ENCODE measurements at regions not wholly inside any gene's neighbourhood (a gene's known extent, or its start where the extent isn't known, plus 50 kb on each side); places are given as distances from the start of the nearest gene placed in this dataset.

DNA sequence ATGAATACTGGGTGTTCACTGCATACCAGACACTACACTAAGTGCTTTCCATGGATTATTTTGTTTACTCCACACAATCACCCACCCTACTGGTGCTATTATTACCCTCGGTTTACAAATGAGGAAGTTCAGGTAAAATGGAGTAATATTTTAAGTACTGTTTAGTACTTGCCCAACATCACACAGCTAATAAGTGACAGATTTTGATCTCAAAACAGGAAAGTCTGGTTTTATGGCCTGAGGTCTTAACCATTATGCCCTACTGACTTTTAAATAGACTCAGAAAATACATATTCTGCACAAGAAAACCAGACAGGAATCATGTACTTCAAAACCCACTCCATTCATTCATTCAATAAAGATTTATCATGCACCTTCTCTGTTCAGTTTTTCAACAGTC, 431.0 kb upstream of the TLE4 start:
- Histone ChIP-seq H3K36me3 (ENCODE audit: control insufficient read depth, insufficient read depth, low read length) (no peaks in the 10 kb centered on the region), H3K9me3 (ENCODE audit: control insufficient read depth, low read length) (no peaks in the 10 kb centered on the region), H3K27me3 (ENCODE audit: control insufficient read depth, insufficient read depth, low read length, poor library complexity, severe bottlenecking) (no peaks in the 10 kb centered on the region), H3K4me1 (ENCODE audit: control insufficient read depth, insufficient read depth, low read length) (no peaks in the 10 kb centered on the region), H3K27ac (ENCODE audit: insufficient read depth, low read depth, low read length, poor library complexity, severe bottlenecking) (no peak overlapping the region), H3K4me3 (ENCODE audit: insufficient read depth, low read depth, low read length) (no peak overlapping the region)
- WGBS, 2 experiments, result 100% methylated on average over 1 of the region's 1 CpG; no CpG with 5 or more reads in 1 of the 2 experiments

DNA sequence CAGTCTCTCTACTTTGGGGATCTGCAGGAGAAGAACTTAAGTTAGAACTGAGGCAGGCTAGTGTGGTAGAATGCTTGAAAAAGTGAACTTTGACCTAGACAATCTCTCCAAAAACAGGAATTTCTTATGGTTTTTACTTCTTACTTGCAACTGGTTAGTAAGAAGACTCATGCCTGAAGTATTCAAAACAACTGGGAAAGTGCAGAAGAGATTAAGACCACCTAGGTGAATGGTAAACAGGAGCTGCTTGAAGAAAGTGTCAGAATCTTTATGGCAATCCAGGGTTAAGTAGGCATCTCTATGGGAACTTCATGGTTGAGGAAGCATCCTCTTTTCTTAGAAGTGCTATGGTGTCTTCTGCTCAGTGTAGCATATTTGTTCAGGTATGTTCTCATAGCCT, 428.6 kb upstream of the TLE4 start:
- Histone ChIP-seq H3K4me1 (ENCODE audit: control insufficient read depth, insufficient read depth, low read length) (no peaks in the 10 kb centered on the region), H3K4me3 (ENCODE audit: insufficient read depth, low read depth, low read length) (no peak overlapping the region), H3K9me3 (ENCODE audit: control insufficient read depth, low read length) (no peaks in the 10 kb centered on the region), H3K27me3 (ENCODE audit: control insufficient read depth, insufficient read depth, low read length, poor library complexity, severe bottlenecking) (no peaks in the 10 kb centered on the region), H3K36me3 (ENCODE audit: control insufficient read depth, insufficient read depth, low read length) (no peaks in the 10 kb centered on the region), H3K27ac (ENCODE audit: insufficient read depth, low read depth, low read length, poor library complexity, severe bottlenecking) (no peak overlapping the region)

DNA sequence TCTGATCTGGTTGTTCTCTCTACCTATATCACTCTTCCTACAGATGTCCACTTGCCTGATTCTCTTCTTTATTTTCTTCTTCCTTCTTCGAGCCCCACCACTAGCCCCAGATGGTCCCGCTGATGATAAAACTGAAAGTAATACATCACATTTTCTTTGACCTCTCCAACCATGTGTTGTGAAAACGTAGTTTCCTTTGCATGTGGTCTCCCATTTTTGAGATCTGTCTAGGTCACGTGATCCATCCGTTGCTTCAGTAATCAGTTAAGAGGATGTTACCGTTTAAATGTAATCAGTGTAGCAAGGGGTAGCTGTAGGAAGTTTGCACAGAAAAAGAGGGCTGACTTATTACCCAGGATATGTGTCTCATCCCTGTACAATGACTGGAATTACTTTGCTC, 426.3 kb upstream of the TLE4 start:
- Histone ChIP-seq H3K27ac (ENCODE audit: insufficient read depth, low read depth, low read length, poor library complexity, severe bottlenecking) (no peak overlapping the region), H3K9me3 (ENCODE audit: control insufficient read depth, low read length) (no peaks in the 10 kb centered on the region), H3K4me3 (ENCODE audit: insufficient read depth, low read depth, low read length) (no peak overlapping the region), H3K4me1 (ENCODE audit: control insufficient read depth, insufficient read depth, low read length) (no peaks in the 10 kb centered on the region), H3K36me3 (ENCODE audit: control insufficient read depth, insufficient read depth, low read length) (no peaks in the 10 kb centered on the region), H3K27me3 (ENCODE audit: control insufficient read depth, insufficient read depth, low read length, poor library complexity, severe bottlenecking) (no peaks in the 10 kb centered on the region)
- WGBS, 2 experiments, result 88 to 96% methylated on average over 6 of the region's 6 CpGs

DNA sequence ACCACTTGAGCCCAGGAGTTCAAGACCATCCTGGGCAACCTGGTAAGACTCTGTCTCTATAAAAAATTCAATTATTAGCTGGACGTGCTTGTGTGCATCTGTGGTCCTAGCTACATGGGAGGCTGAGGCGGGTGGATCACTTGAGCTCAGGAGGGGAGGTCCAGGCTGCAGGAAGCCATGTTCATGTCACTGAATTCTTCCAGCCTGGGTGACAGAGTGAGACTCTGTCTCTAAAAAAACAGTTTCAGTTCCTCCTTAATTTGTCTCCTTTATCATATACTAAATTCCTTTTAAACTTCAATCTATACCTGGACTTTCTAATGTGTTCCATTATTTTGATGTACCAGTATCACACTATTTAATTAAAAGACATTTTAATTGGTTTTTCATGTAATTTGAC, 422.2 kb upstream of the TLE4 start:
- 91 to 97% methylated on average over 2 of the region's 2 CpGs for WGBS, 2 experiments
- H3K4me3 ChIP-seq (ENCODE audit: insufficient read depth, low read depth, low read length), result no peak overlapping the region
- H3K9me3 ChIP-seq (ENCODE audit: control insufficient read depth, low read length), result no peaks in the 10 kb centered on the region
- H3K27me3 ChIP-seq (ENCODE audit: control insufficient read depth, insufficient read depth, low read length, poor library complexity, severe bottlenecking), result no peaks in the 10 kb centered on the region
- H3K27ac ChIP-seq (ENCODE audit: insufficient read depth, low read depth, low read length, poor library complexity, severe bottlenecking), result no peak overlapping the region
- H3K36me3 ChIP-seq (ENCODE audit: control insufficient read depth, insufficient read depth, low read length), result no peaks in the 10 kb centered on the region
- no peaks in the 10 kb centered on the region for H3K4me1 ChIP-seq (ENCODE audit: control insufficient read depth, insufficient read depth, low read length)

DNA sequence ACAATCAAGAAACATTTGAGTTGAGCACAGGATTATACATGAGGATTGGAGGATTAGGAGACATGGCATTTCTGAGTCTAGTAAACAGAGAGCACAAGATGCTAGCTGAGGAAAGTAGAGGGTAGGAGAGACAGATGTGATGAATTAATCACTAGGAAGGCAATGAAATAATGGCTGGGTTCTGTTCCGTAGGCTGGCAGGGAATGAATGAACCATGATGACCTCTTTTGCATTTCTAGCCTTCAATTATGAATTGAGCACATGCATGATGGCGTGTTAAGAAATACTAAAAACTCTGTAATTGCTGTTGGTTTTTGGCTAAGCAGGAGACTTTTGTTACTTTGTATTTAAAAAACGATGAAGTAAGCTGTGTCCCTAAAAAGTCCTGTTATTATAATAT, 420.0 kb upstream of the TLE4 start:
- Histone ChIP-seq H3K4me1 (ENCODE audit: control insufficient read depth, insufficient read depth, low read length) (no peaks in the 10 kb centered on the region), H3K27ac (ENCODE audit: insufficient read depth, low read depth, low read length, poor library complexity, severe bottlenecking) (no peak overlapping the region), H3K27me3 (ENCODE audit: control insufficient read depth, insufficient read depth, low read length, poor library complexity, severe bottlenecking) (no peaks in the 10 kb centered on the region), H3K36me3 (ENCODE audit: control insufficient read depth, insufficient read depth, low read length) (no peaks in the 10 kb centered on the region), H3K4me3 (ENCODE audit: insufficient read depth, low read depth, low read length) (no peak overlapping the region), H3K9me3 (ENCODE audit: control insufficient read depth, low read length) (no peaks in the 10 kb centered on the region)
- WGBS, 2 experiments, result 94 to 95% methylated on average over 3 of the region's 3 CpGs

DNA sequence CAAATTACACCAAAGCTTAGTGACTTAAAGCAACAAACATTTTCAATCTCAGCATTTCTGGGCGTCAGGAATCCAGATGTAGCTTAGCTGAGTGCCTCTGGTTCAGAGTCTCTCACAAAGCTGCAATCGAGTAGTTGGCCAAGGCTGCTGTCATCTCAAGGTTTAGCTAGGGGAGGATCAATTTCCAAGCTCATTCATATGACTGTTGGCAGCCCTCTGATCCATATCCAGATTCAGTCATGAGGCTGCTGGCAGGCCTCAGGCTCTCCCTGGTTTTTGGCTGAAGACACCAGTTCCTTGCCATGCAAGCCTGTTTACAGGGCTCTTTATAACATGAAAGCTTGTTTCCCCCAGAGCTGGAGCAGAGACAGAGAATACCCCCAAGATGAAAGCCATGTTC, 419.5 kb upstream of the TLE4 start:
- Histone ChIP-seq H3K4me1 (ENCODE audit: control insufficient read depth, insufficient read depth, low read length) (no peaks in the 10 kb centered on the region), H3K4me3 (ENCODE audit: insufficient read depth, low read depth, low read length) (no peak overlapping the region), H3K27ac (ENCODE audit: insufficient read depth, low read depth, low read length, poor library complexity, severe bottlenecking) (no peak overlapping the region), H3K27me3 (ENCODE audit: control insufficient read depth, insufficient read depth, low read length, poor library complexity, severe bottlenecking) (no peaks in the 10 kb centered on the region), H3K36me3 (ENCODE audit: control insufficient read depth, insufficient read depth, low read length) (no peaks in the 10 kb centered on the region), H3K9me3 (ENCODE audit: control insufficient read depth, low read length) (no peaks in the 10 kb centered on the region)
- 91 to 92% methylated on average over 2 of the region's 2 CpGs for WGBS, 2 experiments

DNA sequence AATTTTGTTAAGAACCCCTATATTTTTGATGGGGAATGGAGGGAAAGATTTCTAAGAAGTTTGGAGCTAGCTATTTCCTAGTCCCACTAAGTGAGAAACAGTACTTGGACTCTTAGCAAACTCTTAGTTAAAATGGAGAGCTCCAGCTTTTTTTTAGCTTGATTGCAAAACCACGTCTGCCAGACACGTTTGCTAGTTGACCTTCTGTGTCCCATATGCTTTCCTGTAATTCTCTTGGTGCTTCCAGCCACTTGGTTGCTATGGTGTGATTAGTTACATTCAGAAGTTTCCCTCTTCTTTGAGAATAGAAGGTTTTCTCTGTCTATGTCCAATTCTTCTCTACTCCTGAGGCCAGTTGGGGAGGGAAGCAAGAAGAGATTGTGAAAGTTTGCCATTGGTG, 417.0 kb upstream of the TLE4 start:
- Histone ChIP-seq H3K27me3 (ENCODE audit: control insufficient read depth, insufficient read depth, low read length, poor library complexity, severe bottlenecking) (no peaks in the 10 kb centered on the region), H3K27ac (ENCODE audit: insufficient read depth, low read depth, low read length, poor library complexity, severe bottlenecking) (no peak overlapping the region), H3K36me3 (ENCODE audit: control insufficient read depth, insufficient read depth, low read length) (no peaks in the 10 kb centered on the region), H3K4me1 (ENCODE audit: control insufficient read depth, insufficient read depth, low read length) (no peaks in the 10 kb centered on the region), H3K9me3 (ENCODE audit: control insufficient read depth, low read length) (no peaks in the 10 kb centered on the region), H3K4me3 (ENCODE audit: insufficient read depth, low read depth, low read length) (no peak overlapping the region)
- 89 to 91% methylated on average over 2 of the region's 2 CpGs for WGBS, 2 experiments

DNA sequence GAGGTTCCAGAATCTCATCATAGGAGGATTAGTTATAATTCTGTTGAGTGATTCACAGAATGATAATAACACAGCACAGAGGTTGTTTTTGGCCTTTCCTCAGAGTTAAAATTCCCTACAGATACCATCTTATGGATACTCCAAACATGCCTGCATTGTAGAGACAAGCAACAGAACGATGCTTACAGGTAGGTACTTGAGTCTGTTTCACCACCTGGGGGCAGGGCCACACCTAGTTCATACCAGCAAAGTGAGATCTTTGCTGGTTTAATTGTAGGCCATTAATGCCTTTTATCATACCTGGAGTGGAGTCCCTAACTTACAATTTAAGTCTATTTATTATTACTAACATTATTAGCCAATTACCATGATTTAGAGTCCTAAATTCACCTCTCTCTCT, 416.5 kb upstream of the TLE4 start:
- H3K9me3 ChIP-seq (ENCODE audit: control insufficient read depth, low read length), result no peaks in the 10 kb centered on the region
- H3K4me3 ChIP-seq (ENCODE audit: insufficient read depth, low read depth, low read length), result no peak overlapping the region
- H3K4me1 ChIP-seq (ENCODE audit: control insufficient read depth, insufficient read depth, low read length), result no peaks in the 10 kb centered on the region
- WGBS, 2 experiments, result 90 to 93% methylated on average over 1 of the region's 1 CpG
- H3K27me3 ChIP-seq (ENCODE audit: control insufficient read depth, insufficient read depth, low read length, poor library complexity, severe bottlenecking), result no peaks in the 10 kb centered on the region
- H3K27ac ChIP-seq (ENCODE audit: insufficient read depth, low read depth, low read length, poor library complexity, severe bottlenecking), result no peak overlapping the region
- no peaks in the 10 kb centered on the region for H3K36me3 ChIP-seq (ENCODE audit: control insufficient read depth, insufficient read depth, low read length)

DNA sequence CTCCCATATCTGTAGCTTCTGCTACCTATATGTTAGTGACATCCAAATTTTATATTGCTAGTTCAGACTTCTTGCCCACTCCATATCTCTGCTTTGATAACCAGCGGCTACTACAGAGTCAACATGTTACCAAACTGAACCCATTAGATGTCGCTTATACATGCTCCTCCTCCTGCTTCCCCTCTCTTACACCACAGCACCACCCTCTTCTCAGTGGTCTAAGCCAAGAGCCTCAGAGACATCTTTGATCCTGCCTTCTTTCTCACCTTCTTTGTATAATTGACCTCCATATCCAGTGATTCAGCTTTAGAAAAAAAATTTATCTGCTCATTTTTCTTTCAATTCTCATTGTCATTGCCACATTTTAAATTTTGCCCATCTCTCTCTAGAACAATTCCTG, 408.2 kb upstream of the TLE4 start:
- WGBS, 2 experiments, result 92 to 93% methylated on average over 2 of the region's 2 CpGs
- Histone ChIP-seq H3K36me3 (ENCODE audit: control insufficient read depth, insufficient read depth, low read length) (no peaks in the 10 kb centered on the region), H3K4me3 (ENCODE audit: insufficient read depth, low read depth, low read length) (no peak overlapping the region), H3K4me1 (ENCODE audit: control insufficient read depth, insufficient read depth, low read length) (no peaks in the 10 kb centered on the region), H3K27me3 (ENCODE audit: control insufficient read depth, insufficient read depth, low read length, poor library complexity, severe bottlenecking) (no peaks in the 10 kb centered on the region), H3K27ac (ENCODE audit: insufficient read depth, low read depth, low read length, poor library complexity, severe bottlenecking) (no peak overlapping the region), H3K9me3 (ENCODE audit: control insufficient read depth, low read length) (no peaks in the 10 kb centered on the region)

DNA sequence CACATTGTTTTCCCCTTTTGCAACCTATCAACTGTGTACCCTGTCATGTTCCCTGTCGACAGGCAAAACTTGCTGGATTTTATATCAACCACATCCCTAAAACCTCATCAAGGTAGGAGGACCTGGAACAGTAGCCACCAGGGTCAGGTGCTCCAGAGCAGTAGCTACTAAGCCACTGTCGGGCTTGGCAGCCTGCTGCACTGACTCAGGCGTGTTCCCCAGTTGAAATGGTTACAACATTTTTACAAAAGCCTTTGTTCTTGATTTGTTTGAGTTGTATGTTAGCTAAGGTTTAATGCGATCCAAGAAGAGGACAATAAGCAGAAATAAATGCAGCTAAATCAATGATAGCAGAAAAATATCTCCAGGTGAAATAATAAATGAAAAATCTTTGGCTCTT, 407.4 kb upstream of the TLE4 start:
- H3K36me3 ChIP-seq (ENCODE audit: control insufficient read depth, insufficient read depth, low read length), result no peaks in the 10 kb centered on the region
- H3K27ac ChIP-seq (ENCODE audit: insufficient read depth, low read depth, low read length, poor library complexity, severe bottlenecking), result no peak overlapping the region
- H3K4me1 ChIP-seq (ENCODE audit: control insufficient read depth, insufficient read depth, low read length), result no peaks in the 10 kb centered on the region
- no peak overlapping the region for H3K4me3 ChIP-seq (ENCODE audit: insufficient read depth, low read depth, low read length)
- no peaks in the 10 kb centered on the region for H3K27me3 ChIP-seq (ENCODE audit: control insufficient read depth, insufficient read depth, low read length, poor library complexity, severe bottlenecking)
- no peaks in the 10 kb centered on the region for H3K9me3 ChIP-seq (ENCODE audit: control insufficient read depth, low read length)
- WGBS, 2 experiments, result 96 to 97% methylated on average over 4 of the region's 4 CpGs

DNA sequence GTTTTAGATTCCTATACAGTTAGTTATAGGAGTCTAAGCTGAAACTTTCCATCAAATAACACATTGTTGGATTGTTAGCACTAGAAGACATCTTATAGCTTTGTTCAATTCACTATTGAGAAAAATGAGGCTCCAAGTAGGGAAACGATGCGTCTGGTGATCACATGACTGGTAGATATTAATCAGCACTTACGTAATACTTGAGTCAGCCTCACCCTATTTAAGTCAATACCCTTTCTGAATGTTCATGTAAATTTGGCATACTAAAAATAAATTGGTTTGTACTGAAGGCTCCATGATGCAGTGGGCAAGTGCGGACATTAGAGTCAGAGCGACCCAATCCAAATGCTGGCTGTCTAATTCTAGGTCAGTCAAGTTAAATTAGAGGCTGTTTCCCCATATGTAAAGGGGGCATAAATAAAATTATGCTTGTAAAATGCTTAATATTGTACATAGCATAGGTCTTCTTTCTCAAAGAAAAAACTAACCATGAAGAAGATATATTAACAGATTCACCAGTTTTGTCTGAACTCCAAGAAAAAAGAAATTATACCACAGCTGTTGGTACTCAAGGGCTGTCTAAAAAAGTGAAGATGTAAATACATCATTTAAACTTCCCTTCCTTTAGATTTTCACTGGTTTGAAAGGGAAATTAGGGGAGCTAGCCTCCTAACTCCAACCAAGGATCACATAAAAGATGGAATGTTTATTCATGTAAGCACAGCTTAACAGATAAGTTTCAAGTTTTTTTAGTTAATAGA, 406.6 kb upstream of the TLE4 start:
- Histone ChIP-seq H3K4me3 (ENCODE audit: insufficient read depth, low read depth, low read length) (no peak overlapping the region), H3K27me3 (ENCODE audit: control insufficient read depth, insufficient read depth, low read length, poor library complexity, severe bottlenecking) (no peaks in the 10 kb centered on the region), H3K36me3 (ENCODE audit: control insufficient read depth, insufficient read depth, low read length) (no peaks in the 10 kb centered on the region), H3K9me3 (ENCODE audit: control insufficient read depth, low read length) (no peaks in the 10 kb centered on the region), H3K4me1 (ENCODE audit: control insufficient read depth, insufficient read depth, low read length) (no peaks in the 10 kb centered on the region), H3K27ac (ENCODE audit: insufficient read depth, low read depth, low read length, poor library complexity, severe bottlenecking) (no peak overlapping the region)
- 96 to 97% methylated on average over 5 of the region's 5 CpGs for WGBS, 2 experiments
